Gastroesophageal sphincter (tissue), 3 donors: ENCODE measurements at regions not wholly inside any gene's neighbourhood (a gene's known extent, or its start where the extent isn't known, plus 50 kb on each side); places are given as distances from the start of the nearest gene placed in this dataset.

ENCODE experiments used
- CTCF ChIP-seq, 4 experiments: fragments of 200-600 bp in 2 of 4; fragments of 450-650 bp in 2 of 4; sonication (generic) in 1 of 4; IDR thresholded peaks; one replicate each; pipeline ENCODE4 v1.5.1; 2017 to 2019; ENCODE audit warnings: antibody characterized with exemption in 4 of 4, mild to moderate bottlenecking in 2 of 4, moderate library complexity in 2 of 4
- EP300 ChIP-seq: sonication (generic); formaldehyde crosslinking; IDR thresholded peaks from one replicate; pipeline ENCODE4 v1.6.1; 2017; ENCODE audit warnings: antibody characterized with exemption, mild to moderate bottlenecking
- POLR2AphosphoS5 ChIP-seq: sonication (generic); formaldehyde crosslinking; IDR thresholded peaks from one replicate; pipeline ENCODE4 v1.6.1; 2017; ENCODE audit warnings: antibody characterized with exemption

DNA sequence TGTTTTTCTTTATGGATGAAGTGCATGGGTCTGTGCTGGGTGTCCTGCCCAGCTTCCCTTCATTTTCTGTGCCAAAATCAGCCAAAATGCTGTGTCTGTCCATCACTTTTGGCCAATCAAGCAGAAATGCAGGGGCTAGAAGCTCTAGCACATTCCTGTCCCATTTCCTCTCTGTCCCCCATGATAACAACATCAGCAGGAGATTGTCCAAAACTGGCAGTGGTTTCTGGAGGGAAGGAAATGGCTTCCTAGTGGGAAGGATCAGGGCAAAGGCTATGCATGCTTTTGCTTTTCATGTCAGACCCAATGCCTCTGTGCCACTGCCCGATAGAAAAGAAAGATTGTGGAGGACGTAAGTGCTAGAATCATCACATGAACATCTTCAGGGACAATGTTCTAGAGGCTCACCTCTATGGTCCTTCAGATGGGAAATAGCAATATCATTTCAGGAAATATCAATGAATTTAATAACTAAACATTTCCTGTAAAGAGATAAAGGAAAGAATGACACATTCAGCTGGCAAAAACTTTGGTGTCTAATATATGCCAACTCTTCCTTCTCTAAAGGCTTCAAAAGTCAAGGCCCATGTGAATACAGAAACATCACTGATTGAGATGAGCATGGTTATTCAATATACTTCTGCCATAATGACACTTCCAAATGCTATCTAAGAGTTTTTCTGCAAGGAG, 107.5 kb downstream of the SETD4 start:
- TF ChIP-seq POLR2AphosphoS5: no peak
- no peak for TF ChIP-seq EP300
- TF ChIP-seq CTCF (IDR thresholded peaks at IDR 0.05): no peak
